Natural killer cell (primary cell): ENCODE measurements at regions not wholly inside any gene's neighbourhood (a gene's known extent, or its start where the extent isn't known, plus 50 kb on each side); places are given as distances from the start of the nearest gene placed in this dataset.

Source experiments
- ATAC-seq, 3 donors: fragments of 150-1000 bp in 2 of 3; fragments of 200-7000 bp in 1 of 3; cut with Tn5 transposase; 1 replicate in 1 of 3; 2 replicates in 2 of 3; pipeline ENCODE4 v1.10.0; 2021; ENCODE audit warnings: mild to moderate bottlenecking in 2 of 3, moderate library complexity in 2 of 3
- DNase-seq, 2 donors: peaks; one replicate each; pipeline versions ENCODE4 v3.0.0 to v3.0.0-alpha.2; 2013 to 2021; ENCODE audit warnings: mixed read lengths in 1 of 2
- H3K27ac ChIP-seq: one replicate; pipeline ENCODE4 v1.5.1; 2013; ENCODE audit warnings: mild to moderate bottlenecking, low read length
- H3K27me3 ChIP-seq: one replicate; pipeline ENCODE4 v1.6.1; 2013; ENCODE audit warnings: low read length; ENCODE audit not compliant: control insufficient read depth, insufficient read depth
- H3K36me3 ChIP-seq: one replicate; pipeline ENCODE4 v1.6.1; 2013; ENCODE audit warnings: low read length; ENCODE audit not compliant: control insufficient read depth, insufficient read depth
- H3K4me1 ChIP-seq: one replicate; pipeline ENCODE4 v1.6.1; 2013; ENCODE audit warnings: low read length; ENCODE audit not compliant: control insufficient read depth, insufficient read depth
- H3K4me3 ChIP-seq: one replicate; pipeline ENCODE4 v1.5.1; 2013; ENCODE audit warnings: low read length
- H3K9me3 ChIP-seq: one replicate; pipeline ENCODE4 v1.6.1; 2013; ENCODE audit warnings: low read length; ENCODE audit not compliant: control insufficient read depth, insufficient read depth
- H3K27ac Mint-ChIP-seq, 2 donors: one replicate each; pipeline ENCODE4 v1.8.0; 2022; ENCODE audit warnings: mild to moderate bottlenecking in 2 of 2, mixed read lengths in 2 of 2, moderate library complexity in 1 of 2
- H3K27me3 Mint-ChIP-seq, 2 donors: one replicate each; pipeline ENCODE4 v1.8.0; 2022; ENCODE audit warnings: low read depth in 2 of 2, mixed read lengths in 2 of 2
- H3K36me3 Mint-ChIP-seq: one replicate; pipeline ENCODE4 v1.8.0; 2022; ENCODE audit warnings: mixed read lengths
- H3K4me1 Mint-ChIP-seq, 2 donors: one replicate each; pipeline ENCODE4 v1.8.0; 2022; ENCODE audit warnings: mixed read lengths in 2 of 2
- H3K4me3 Mint-ChIP-seq: one replicate; pipeline ENCODE4 v1.8.0; 2022; ENCODE audit warnings: mild to moderate bottlenecking, moderate library complexity, mixed read lengths
- H3K9me3 Mint-ChIP-seq, 2 donors: one replicate each; pipeline ENCODE4 v1.8.0; 2022; ENCODE audit warnings: mixed read lengths in 2 of 2
- WGBS: methylation state at CpG from one replicate; pipeline ENCODE4 v1.1.7; 2013; ENCODE audit warnings: missing lambda C conversion rate; ENCODE audit not compliant: insufficient coverage; 5-methylcytosine and 5-hydroxymethylcytosine counted together
- intact Hi-C: fragments of 100-400 bp; cut with micrococcal nuclease; formaldehyde crosslinking; loops from one replicate; pipeline ENCODE4 v1.14.2; 2022
- TF ChIP-seq, protein P1 (sequence below): fragments of 200-600 bp; IDR thresholded peaks from one replicate; pipeline ENCODE4 v1.8.0; 2022; ENCODE audit warnings: antibody characterized with exemption

DNA sequence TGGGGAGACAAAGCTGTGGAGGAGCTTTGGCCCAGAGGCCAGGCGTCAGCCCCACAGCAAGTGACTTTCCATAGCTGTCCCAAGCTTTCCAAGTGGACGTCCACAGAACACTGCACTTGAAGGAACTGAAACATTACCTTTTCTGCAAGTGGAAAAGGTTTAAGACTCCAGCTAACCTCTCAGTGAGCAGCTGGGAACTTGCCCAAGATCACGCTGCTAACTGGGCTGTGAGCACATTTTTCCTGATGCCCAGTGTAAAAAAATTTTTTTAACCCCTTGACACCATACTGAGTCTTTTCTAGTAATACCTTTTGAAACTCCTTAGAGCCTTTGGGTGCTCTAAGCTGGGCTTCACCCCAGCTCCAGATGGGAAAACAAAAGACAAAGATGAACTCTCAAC, 256.7 kb downstream of the HAUS1 start:
- intact Hi-C loops: no loop called here
- H3K4me3 Mint-ChIP-seq: no peak overlapping the region
- no peaks in the 10 kb centered on the region for H3K27me3 Mint-ChIP-seq
- H3K4me1 Mint-ChIP-seq: peaks cover 59 to 68% of the 10 kb centered on the region in 2 donors
- peaks cover 10% of the 10 kb centered on the region for H3K4me1 ChIP-seq
- no peaks in the 10 kb centered on the region for H3K36me3 Mint-ChIP-seq
- no peak overlapping the region for H3K27ac ChIP-seq
- DNase-seq: no peak
- peaks cover 4% of the 10 kb centered on the region for H3K36me3 ChIP-seq
- peaks cover 5% of the 10 kb centered on the region for H3K9me3 ChIP-seq
- 89% methylated on average over 3 of the region's 3 CpGs for WGBS
- no peaks in the 10 kb centered on the region for H3K9me3 Mint-ChIP-seq
- TF ChIP-seq, protein P1, sequence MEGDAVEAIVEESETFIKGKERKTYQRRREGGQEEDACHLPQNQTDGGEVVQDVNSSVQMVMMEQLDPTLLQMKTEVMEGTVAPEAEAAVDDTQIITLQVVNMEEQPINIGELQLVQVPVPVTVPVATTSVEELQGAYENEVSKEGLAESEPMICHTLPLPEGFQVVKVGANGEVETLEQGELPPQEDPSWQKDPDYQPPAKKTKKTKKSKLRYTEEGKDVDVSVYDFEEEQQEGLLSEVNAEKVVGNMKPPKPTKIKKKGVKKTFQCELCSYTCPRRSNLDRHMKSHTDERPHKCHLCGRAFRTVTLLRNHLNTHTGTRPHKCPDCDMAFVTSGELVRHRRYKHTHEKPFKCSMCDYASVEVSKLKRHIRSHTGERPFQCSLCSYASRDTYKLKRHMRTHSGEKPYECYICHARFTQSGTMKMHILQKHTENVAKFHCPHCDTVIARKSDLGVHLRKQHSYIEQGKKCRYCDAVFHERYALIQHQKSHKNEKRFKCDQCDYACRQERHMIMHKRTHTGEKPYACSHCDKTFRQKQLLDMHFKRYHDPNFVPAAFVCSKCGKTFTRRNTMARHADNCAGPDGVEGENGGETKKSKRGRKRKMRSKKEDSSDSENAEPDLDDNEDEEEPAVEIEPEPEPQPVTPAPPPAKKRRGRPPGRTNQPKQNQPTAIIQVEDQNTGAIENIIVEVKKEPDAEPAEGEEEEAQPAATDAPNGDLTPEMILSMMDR: no peak
- H3K27ac Mint-ChIP-seq: peak overlapping the region; percentile 62 to 68
- ATAC-seq: no peak
- H3K27me3 ChIP-seq: no peaks in the 10 kb centered on the region
- H3K4me3 ChIP-seq: no peak overlapping the region

DNA sequence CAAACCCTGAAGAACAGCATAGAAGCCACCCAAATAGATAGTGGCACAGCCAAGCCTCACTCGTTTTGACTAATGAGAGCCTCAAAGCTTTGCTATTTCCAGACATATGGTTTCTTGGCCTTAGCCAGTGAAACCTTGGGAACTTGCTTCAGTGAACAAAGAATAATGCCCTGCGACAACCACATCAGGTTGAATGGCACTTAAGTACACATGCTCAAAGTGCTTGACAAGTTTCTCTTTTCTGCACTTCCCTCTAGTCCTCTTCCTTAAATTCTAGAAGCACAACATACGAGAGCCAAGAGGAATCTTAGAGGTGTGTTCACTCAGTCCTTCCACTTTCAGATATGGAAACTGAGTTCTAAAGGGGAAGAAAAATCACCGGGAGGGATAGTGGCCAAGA, 258.3 kb downstream of the HAUS1 start:
- Mint-ChIP-seq H3K9me3 (no peaks in the 10 kb centered on the region), H3K27ac (peak overlapping the region in 1 of 2 donors; percentile 27), H3K27me3 (no peaks in the 10 kb centered on the region), H3K4me3 (no peak overlapping the region), H3K36me3 (no peaks in the 10 kb centered on the region), H3K4me1 (peaks cover 59 to 67% of the 10 kb centered on the region in 2 donors)
- intact Hi-C loops: no loop called here
- WGBS: 83% methylated on average over 3 of the region's 4 CpGs
- Histone ChIP-seq H3K4me1 (no peaks in the 10 kb centered on the region), H3K9me3 (peaks cover 5% of the 10 kb centered on the region), H3K4me3 (no peak overlapping the region), H3K27ac (no peak overlapping the region), H3K36me3 (peaks cover 4% of the 10 kb centered on the region), H3K27me3 (no peaks in the 10 kb centered on the region)
- DNase-seq (no peak), ATAC-seq (no peak)
- TF ChIP-seq, protein P1: no peak

DNA sequence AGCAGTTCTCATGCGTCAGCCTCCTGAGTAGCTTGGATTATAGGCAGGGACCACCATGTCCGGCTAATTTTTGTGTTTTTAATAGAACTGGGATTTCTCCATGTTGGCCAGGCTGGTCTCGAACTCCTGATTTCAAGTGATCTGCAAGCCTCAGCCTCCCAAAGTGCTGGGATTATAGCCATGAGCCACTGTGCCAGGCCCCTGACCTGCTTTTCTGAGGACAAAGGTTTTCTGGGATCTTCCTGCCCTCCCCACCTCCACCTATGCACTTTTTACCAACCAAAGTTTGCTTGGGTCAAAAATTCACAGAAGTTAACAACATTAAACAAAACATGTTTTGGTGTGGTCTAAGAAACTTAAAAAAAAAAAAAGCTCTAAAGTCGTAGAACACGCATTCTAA, 259.9 kb downstream of the HAUS1 start:
- 94% methylated on average over 5 of the region's 5 CpGs for WGBS
- Mint-ChIP-seq H3K4me3 (no peak overlapping the region), H3K9me3 (no peaks in the 10 kb centered on the region), H3K27ac (no peak overlapping the region), H3K4me1 (peaks cover 61 to 69% of the 10 kb centered on the region in 2 donors), H3K36me3 (no peaks in the 10 kb centered on the region), H3K27me3 (no peaks in the 10 kb centered on the region)
- Histone ChIP-seq H3K27ac (no peak overlapping the region), H3K27me3 (no peaks in the 10 kb centered on the region), H3K4me3 (no peak overlapping the region), H3K9me3 (peaks cover 5% of the 10 kb centered on the region), H3K4me1 (no peaks in the 10 kb centered on the region), H3K36me3 (no peaks in the 10 kb centered on the region)
- TF ChIP-seq, protein P1: no peak
- DNase-seq: no peak
- intact Hi-C loops: no loop called here
- no peak for ATAC-seq

DNA sequence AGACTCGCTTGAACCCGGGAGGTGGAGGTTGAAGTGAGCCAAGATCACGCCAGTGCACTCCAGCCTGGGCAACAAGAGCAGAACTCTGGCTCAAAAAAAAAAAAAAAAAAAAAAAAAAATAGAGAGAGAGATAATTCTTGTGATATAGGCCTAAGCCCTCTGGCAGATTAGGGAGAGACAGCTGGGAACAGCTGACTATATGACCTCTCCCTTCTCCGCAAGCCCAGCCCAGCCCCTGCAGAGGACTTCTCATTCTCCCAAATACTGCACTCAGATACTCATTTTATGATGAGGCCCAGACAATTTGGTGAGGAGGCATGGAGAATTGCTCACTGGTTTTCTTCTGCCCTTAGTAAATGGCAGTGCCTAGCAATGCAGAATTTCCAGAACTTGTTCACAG, 262.0 kb downstream of the HAUS1 start:
- intact Hi-C loops: no loop called here

More for the DNA sequence above, 262.0 kb downstream of the HAUS1 start:
- ATAC-seq: no peak
- no peaks in the 10 kb centered on the region for H3K36me3 ChIP-seq
- H3K27me3 ChIP-seq: no peaks in the 10 kb centered on the region
- peak overlapping the region in 1 of 2 donors; percentile 43 for H3K27ac Mint-ChIP-seq
- no peak overlapping the region for H3K4me3 Mint-ChIP-seq
- no peaks in the 10 kb centered on the region for H3K27me3 Mint-ChIP-seq
- H3K4me1 Mint-ChIP-seq: peaks cover 69 to 73% of the 10 kb centered on the region in 2 donors
- TF ChIP-seq, protein P1: no peak
- no peak overlapping the region for H3K27ac ChIP-seq
- H3K4me1 ChIP-seq: peaks cover 4% of the 10 kb centered on the region
- no peaks in the 10 kb centered on the region for H3K9me3 Mint-ChIP-seq
- WGBS: 96% methylated on average over 4 of the region's 4 CpGs
- no peak for DNase-seq
- no peak overlapping the region for H3K4me3 ChIP-seq
- no peaks in the 10 kb centered on the region for H3K36me3 Mint-ChIP-seq
- H3K9me3 ChIP-seq: no peaks in the 10 kb centered on the region
